GM12878 (cell line): ENCODE measurements at regions not wholly inside any gene's neighbourhood (a gene's known extent, or its start where the extent isn't known, plus 50 kb on each side); places are given as distances from the start of the nearest gene placed in this dataset.

Experiments used
- ATAC-seq: fragments of 200-7000 bp; cut with Tn5 transposase; 3 replicates; pipeline ENCODE4 v1.9.1; 2020; ENCODE audit warnings: mild to moderate bottlenecking, moderate library complexity
- BruUV-seq: library from RNA; stranded (reverse); fragments of 400-500 nt; replicated peaks from 2 replicates; lab custom pipeline; 2021; lab: Mats Ljungman, UMichigan
- CTCF ChIA-PET: fragments of 300-600 bp; sonication (Branson Sonifier 250); formaldehyde crosslinking; extraction: SDS; loops from one replicate; lab custom pipeline; 2021; ENCODE audit warnings: inconsistent platforms; lab: Yijun Ruan, JAX
- POLR2A ChIA-PET: fragments of 350-600 bp; formaldehyde crosslinking; extraction: SDS; loops from one replicate; lab custom pipeline; 2021; ENCODE audit warnings: inconsistent platforms; lab: Charles Lee
- RAD21 ChIA-PET: fragments of 300-600 bp; sonication (Branson Sonifier 250); formaldehyde crosslinking; loops from one replicate; lab custom pipeline; 2023; ENCODE audit warnings: antibody characterized with exemption; ENCODE audit not compliant: unreplicated experiment; lab: Charles Lee
- SMC1A ChIA-PET: fragments of 300-600 bp; sonication (Branson Sonifier 250); formaldehyde crosslinking; loops from one replicate; lab custom pipeline; 2023; ENCODE audit not compliant: unreplicated experiment, uncharacterized antibody; lab: Charles Lee
- DNase-seq: peaks from one replicate; pipeline ENCODE4 v3.0.0-alpha.2; 2011; ENCODE audit warnings: low read depth, low spot score
- FAIRE-seq: peaks from 3 replicates; lab custom pipeline; 2011; peaks lifted over from hg19 to GRCh38; lab: Jason Lieb, UNC
- H2AFZ ChIP-seq: 2 replicates; pipeline ENCODE4 v1.6.0; 2011; ENCODE audit warnings: low read depth, low read length, control low read depth; ENCODE audit not compliant: control insufficient read depth
- H3K27ac ChIP-seq: 2 replicates; pipeline ENCODE4 v1.5.1; 2011; ENCODE audit warnings: control low read depth; ENCODE audit not compliant: control insufficient read depth, insufficient read depth
- H3K27me3 ChIP-seq, 2 experiments: replicated peaks in 1 of 2; 2 replicates each; pipeline versions ENCODE4 v1.6.0 to v1.6.1; 2011; ENCODE audit warnings: low read length in 1 of 2; ENCODE audit not compliant: control insufficient read depth in 2 of 2, insufficient read depth in 2 of 2
- H3K36me3 ChIP-seq, 2 experiments: 2 replicates each; pipeline ENCODE4 v1.5.1; 2011; ENCODE audit warnings: low read length in 1 of 2; ENCODE audit not compliant: control insufficient read depth in 2 of 2, insufficient read depth in 2 of 2
- H3K4me1 ChIP-seq: 2 replicates; pipeline ENCODE4 v1.6.1; 2011; ENCODE audit warnings: mild to moderate bottlenecking, low read length, moderate library complexity, mixed read lengths; ENCODE audit not compliant: control insufficient read depth, insufficient read depth
- H3K4me2 ChIP-seq: 2 replicates; pipeline ENCODE4 v1.6.0; 2011; ENCODE audit warnings: control low read depth; ENCODE audit not compliant: control insufficient read depth, insufficient read depth
- H3K4me3 ChIP-seq: fragments of 200-600 bp; sonication (generic); 2 replicates; pipeline ENCODE4 v1.5.1; 2016
- H3K79me2 ChIP-seq: 2 replicates; pipeline ENCODE4 v1.6.0; 2011; ENCODE audit warnings: low read length; ENCODE audit not compliant: control insufficient read depth, insufficient read depth
- H3K9ac ChIP-seq: 2 replicates; pipeline ENCODE4 v1.8.0; 2011; ENCODE audit warnings: low read length, control low read depth, mixed read lengths; ENCODE audit not compliant: control insufficient read depth, insufficient read depth
- H3K9me3 ChIP-seq: replicated peaks from 3 replicates; pipeline ENCODE4 v1.5.1; 2011; ENCODE audit warnings: mild to moderate bottlenecking, low read length; ENCODE audit not compliant: control insufficient read depth, insufficient read depth
- H4K20me1 ChIP-seq: 2 replicates; pipeline ENCODE4 v1.6.0; 2011; ENCODE audit not compliant: control insufficient read depth, insufficient read depth
- CBX5 ChIP-seq: sonication (generic); IDR thresholded peaks from 2 replicates; pipeline ENCODE4 v1.6.1; 2016; ENCODE audit warnings: low read depth, moderate library complexity, mild to moderate bottlenecking, inconsistent platforms
- ETV6 ChIP-seq, 2 experiments: fragments of 450-650 bp in 1 of 2; IDR thresholded peaks in 1 of 2; conservative IDR thresholded peaks in 1 of 2; 2 replicates each; pipeline ENCODE4 v1.6.1; 2014; ENCODE audit warnings: antibody characterized with exemption in 1 of 2, borderline replicate concordance in 1 of 2, low read depth in 1 of 2, mild to moderate bottlenecking in 1 of 2, moderate library complexity in 1 of 2
- HCFC1 ChIP-seq: fragments of 150-350 bp; IDR thresholded peaks from 2 replicates; pipeline ENCODE4 v1.6.1; 2014; ENCODE audit warnings: low read length
- JUND ChIP-seq: IDR thresholded peaks from 2 replicates; pipeline ENCODE4 v1.6.1; 2012; ENCODE audit warnings: low read depth, mild to moderate bottlenecking, low read length, improper control_type of control experiment, moderate library complexity
- RBBP5 ChIP-seq: fragments of 200-600 bp; sonication (generic); conservative IDR thresholded peaks from 2 replicates; pipeline ENCODE4 v1.6.1; 2016
- YBX1 ChIP-seq: fragments of 450-650 bp; IDR thresholded peaks from 2 replicates; pipeline ENCODE4 v1.6.1; 2016; ENCODE audit warnings: antibody characterized with exemption
- WGBS: methylation state at CpG from one replicate; pipeline ENCODE4 v1.1.6; 2016; ENCODE audit warnings: low lambda C conversion rate; ENCODE audit not compliant: insufficient replicate concordance, insufficient coverage; ENCODE audit errors: missing lambda C conversion rate; 5-methylcytosine and 5-hydroxymethylcytosine counted together
- in situ Hi-C: fragments of 300-500 bp; cut with MboI; formaldehyde crosslinking; loops from 9 replicates; pipeline ENCODE4 v1.14.3; 2018; ENCODE audit warnings: mixed read lengths
- intact Hi-C: fragments of 100-400 bp; cut with micrococcal nuclease; formaldehyde crosslinking; loops from one replicate; pipeline ENCODE4 v1.14.2; 2022; ENCODE audit not compliant: unreplicated experiment
- TF ChIP-seq, protein P1 (sequence below): fragments of 450-650 bp; IDR thresholded peaks from 2 replicates; pipeline ENCODE4 v1.6.1; 2017; ENCODE audit warnings: mild to moderate bottlenecking

DNA sequence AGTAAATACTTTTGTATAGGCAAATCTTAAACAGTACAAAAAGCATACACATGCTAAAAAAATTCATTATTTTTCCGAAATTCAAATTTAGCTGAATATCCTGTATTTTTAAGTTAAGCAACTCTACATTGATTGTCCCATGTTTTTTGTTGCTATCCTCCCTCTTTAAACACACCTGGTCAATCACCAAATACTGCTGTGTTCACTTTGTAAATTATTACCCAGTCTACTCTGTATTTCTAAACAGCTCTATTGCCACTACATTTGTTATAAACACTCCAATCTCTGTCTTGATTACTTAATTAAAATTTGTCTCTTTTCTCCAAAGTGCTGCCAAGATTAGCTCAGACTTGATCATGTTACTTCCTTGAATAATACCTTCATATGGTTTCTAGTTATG, 466.5 kb upstream of the GJE1 start:
- FAIRE-seq (no peak), DNase-seq (no peak), ATAC-seq (no peak)
- Histone ChIP-seq H3K4me2 (no peak overlapping the region), H3K4me1 (no peaks in the 10 kb centered on the region), H3K27me3 (no peaks in the 10 kb centered on the region), H4K20me1 (no peaks in the 10 kb centered on the region), H3K4me3 (no peak overlapping the region), H3K9me3 (no peaks in the 10 kb centered on the region), H3K79me2 (no peaks in the 10 kb centered on the region), H2AFZ (no peak overlapping the region), H3K27ac (no peak overlapping the region), H3K36me3 (no peaks in the 10 kb centered on the region), H3K9ac (no peak overlapping the region)
- CTCF ChIA-PET: no interaction called here
- no TSS peak for BruUV-seq
- in situ Hi-C loops (no loop called here), intact Hi-C loops (no loop called here)
- SMC1A ChIA-PET: no interaction called here
- no peak for TF ChIP-seq HCFC1
- no peak for TF ChIP-seq JUND
- no peak for TF ChIP-seq RBBP5
- no peak for TF ChIP-seq CBX5
- no peak for TF ChIP-seq ETV6 (conservative IDR thresholded peaks at IDR 0.05 in 1 of 2, IDR thresholded peaks at IDR 0.05 in 1 of 2; ENCODE audit: borderline replicate concordance in 1 of 2, low read depth in 1 of 2)
- TF ChIP-seq YBX1: no peak
- WGBS: 4% methylated on average over 1 of the region's 1 CpG
- RAD21 ChIA-PET: no interaction called here
- POLR2A ChIA-PET: no interaction called here

DNA sequence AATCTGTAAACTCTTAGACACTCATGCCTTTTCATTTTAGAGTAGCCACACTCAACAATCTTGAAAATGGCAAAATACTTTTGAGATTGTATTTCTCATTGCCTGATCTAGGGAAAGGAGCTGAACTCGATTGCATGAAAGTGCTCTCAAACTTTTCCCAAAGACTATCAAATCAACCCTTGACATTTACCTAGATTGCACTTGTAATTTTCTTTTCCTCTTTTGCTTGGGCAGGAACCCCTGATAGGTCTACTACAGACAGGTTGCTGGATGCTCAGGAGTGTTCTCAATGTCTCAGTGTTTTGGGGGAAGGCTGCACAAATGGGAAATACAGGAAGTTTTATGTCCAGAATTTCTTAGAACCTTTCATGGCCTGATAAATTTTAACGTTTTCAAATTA, 468.0 kb upstream of the GJE1 start:
- intact Hi-C loops: no loop called here
- H3K4me3 ChIP-seq: no peak overlapping the region
- no peak for FAIRE-seq

More for the DNA sequence above, 468.0 kb upstream of the GJE1 start:
- SMC1A ChIA-PET: no interaction called here
- Histone ChIP-seq H3K4me2 (no peak overlapping the region), H2AFZ (no peak overlapping the region), H3K4me1 (no peaks in the 10 kb centered on the region), H3K27me3 (no peaks in the 10 kb centered on the region), H3K27ac (no peak overlapping the region), H3K36me3 (no peaks in the 10 kb centered on the region), H3K9ac (no peak overlapping the region), H3K9me3 (no peaks in the 10 kb centered on the region), H3K79me2 (no peaks in the 10 kb centered on the region), H4K20me1 (no peaks in the 10 kb centered on the region)
- no peak for ATAC-seq
- in situ Hi-C loops: no loop called here
- POLR2A ChIA-PET: no interaction called here
- TF ChIP-seq, protein P1, sequence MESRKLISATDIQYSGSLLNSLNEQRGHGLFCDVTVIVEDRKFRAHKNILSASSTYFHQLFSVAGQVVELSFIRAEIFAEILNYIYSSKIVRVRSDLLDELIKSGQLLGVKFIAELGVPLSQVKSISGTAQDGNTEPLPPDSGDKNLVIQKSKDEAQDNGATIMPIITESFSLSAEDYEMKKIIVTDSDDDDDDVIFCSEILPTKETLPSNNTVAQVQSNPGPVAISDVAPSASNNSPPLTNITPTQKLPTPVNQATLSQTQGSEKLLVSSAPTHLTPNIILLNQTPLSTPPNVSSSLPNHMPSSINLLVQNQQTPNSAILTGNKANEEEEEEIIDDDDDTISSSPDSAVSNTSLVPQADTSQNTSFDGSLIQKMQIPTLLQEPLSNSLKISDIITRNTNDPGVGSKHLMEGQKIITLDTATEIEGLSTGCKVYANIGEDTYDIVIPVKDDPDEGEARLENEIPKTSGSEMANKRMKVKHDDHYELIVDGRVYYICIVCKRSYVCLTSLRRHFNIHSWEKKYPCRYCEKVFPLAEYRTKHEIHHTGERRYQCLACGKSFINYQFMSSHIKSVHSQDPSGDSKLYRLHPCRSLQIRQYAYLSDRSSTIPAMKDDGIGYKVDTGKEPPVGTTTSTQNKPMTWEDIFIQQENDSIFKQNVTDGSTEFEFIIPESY: no peak
- TF ChIP-seq RBBP5: no peak
- RAD21 ChIA-PET: no interaction called here
- BruUV-seq: no TSS peak
- WGBS: 0% methylated on average over 2 of the region's 2 CpGs
- DNase-seq: no peak
- CTCF ChIA-PET: no interaction called here
